SK-N-SH (cell line): ENCODE measurements at regions not wholly inside any gene's neighbourhood (a gene's known extent, or its start where the extent isn't known, plus 50 kb on each side); places are given as distances from the start of the nearest gene placed in this dataset.

Experiments used
- CTCF ChIA-PET: fragments of 300-600, 350-600 bp; formaldehyde crosslinking; extraction: SDS; loops from one replicate; lab custom pipeline; 2021; lab: Yijun Ruan, JAX
- POLR2A ChIA-PET: fragments of 350-600 bp; sonication (Branson Sonifier 250); formaldehyde crosslinking; extraction: SDS; loops from one replicate; lab custom pipeline; 2020; ENCODE audit warnings: antibody characterized with exemption, inconsistent platforms; lab: Yijun Ruan, JAX
- DNase-seq: peaks from one replicate; pipeline ENCODE4 v3.0.0; 2012
- H2AFZ ChIP-seq: fragments of 200-600 bp; sonication (generic); 2 replicates; pipeline ENCODE4 v1.8.1; 2016; ENCODE audit warnings: antibody characterized with exemption, mild to moderate bottlenecking, low read depth
- H3F3A ChIP-seq: fragments of 200-600 bp; sonication (generic); replicated peaks from 2 replicates; pipeline ENCODE3; 2016; ENCODE audit warnings: antibody characterized with exemption, mild to moderate bottlenecking; ENCODE audit not compliant: insufficient read depth
- H3K27ac ChIP-seq, 2 experiments: fragments of 200-500 bp in 1 of 2; fragments of 200-600 bp in 1 of 2; sonication (Bioruptor generic) in 1 of 2; sonication (generic), shearing (Covaris generic) in 1 of 2; 2 replicates each; pipeline versions ENCODE4 v1.5.1 to v1.6.1; 2014 to 2016; ENCODE audit warnings: low read depth in 2 of 2, inconsistent platforms in 1 of 2, low read length in 1 of 2, mild to moderate bottlenecking in 1 of 2, mixed read lengths in 1 of 2
- H3K27me3 ChIP-seq: fragments of 200-600 bp; sonication (generic), shearing (Covaris generic); 2 replicates; pipeline ENCODE4 v1.6.1; 2016; ENCODE audit warnings: mixed run types; ENCODE audit not compliant: insufficient read depth
- H3K36me3 ChIP-seq, 2 experiments: fragments of 200-500 bp in 1 of 2; fragments of 200-600 bp in 1 of 2; sonication (Bioruptor generic) in 1 of 2; sonication (generic) in 1 of 2; replicated peaks in 1 of 2; 2 replicates each; pipeline versions ENCODE3 to v1.5.1; 2014 to 2016; ENCODE audit warnings: low read length in 1 of 2, mild to moderate bottlenecking in 1 of 2; ENCODE audit not compliant: insufficient read depth in 2 of 2, control insufficient read depth in 1 of 2
- H3K4me1 ChIP-seq, 2 experiments: fragments of 200-500 bp in 1 of 2; fragments of 200-600 bp in 1 of 2; sonication (Bioruptor generic) in 1 of 2; sonication (generic), shearing (Covaris generic) in 1 of 2; 2 replicates each; pipeline versions ENCODE4 v1.5.1 to v1.6.1; 2014 to 2016; ENCODE audit warnings: low read depth in 1 of 2, low read length in 1 of 2, mixed run types in 1 of 2; ENCODE audit not compliant: insufficient read depth in 2 of 2, control insufficient read depth in 1 of 2
- H3K4me2 ChIP-seq: fragments of 200-600 bp; sonication (generic), shearing (Covaris generic); 2 replicates; pipeline ENCODE4 v1.6.1; 2017; ENCODE audit warnings: mixed run types
- H3K4me3 ChIP-seq, 2 experiments: fragments of 200-500 bp in 1 of 2; fragments of 200-600 bp in 1 of 2; sonication (Bioruptor generic) in 1 of 2; sonication (generic), shearing (Covaris generic) in 1 of 2; 2 replicates each; pipeline versions ENCODE4 v1.5.1 to v1.8.1; 2014 to 2016; ENCODE audit warnings: low read depth in 2 of 2, inconsistent platforms in 1 of 2, low read length in 1 of 2, mild to moderate bottlenecking in 1 of 2, mixed read lengths in 1 of 2, moderate library complexity in 1 of 2
- H3K79me2 ChIP-seq: fragments of 200-600 bp; sonication (generic); 2 replicates; pipeline ENCODE4 v1.8.1; 2017; ENCODE audit warnings: mild to moderate bottlenecking; ENCODE audit not compliant: insufficient read depth
- H3K9ac ChIP-seq: fragments of 200-600 bp; sonication (generic); 2 replicates; pipeline ENCODE4 v1.6.1; 2017; ENCODE audit warnings: mixed run types
- H3K9me2 ChIP-seq: fragments of 200-600 bp; sonication (generic); 2 replicates; pipeline ENCODE4 v1.6.1; 2017; ENCODE audit warnings: mixed run types
- H3K9me3 ChIP-seq: fragments of 200-600 bp; sonication (generic); 2 replicates; pipeline ENCODE4 v1.6.1; 2017; ENCODE audit warnings: mixed run types, mild to moderate bottlenecking, moderate library complexity
- H4K20me1 ChIP-seq: fragments of 200-600 bp; sonication (generic); 2 replicates; pipeline ENCODE4 v1.6.1; 2017; ENCODE audit warnings: mild to moderate bottlenecking, mixed run types; ENCODE audit not compliant: insufficient read depth
- EZH2phosphoT487 ChIP-seq: fragments of 200-600 bp; sonication (generic); IDR thresholded peaks from 2 replicates; pipeline ENCODE4 v1.6.1; 2017; ENCODE audit warnings: low read depth, mixed run types, mild to moderate bottlenecking, antibody characterized with exemption, moderate library complexity, borderline replicate concordance
- SIN3A ChIP-seq: IDR thresholded peaks from 2 replicates; pipeline ENCODE4 v1.6.1; 2012; ENCODE audit warnings: low read depth, mild to moderate bottlenecking, low read length, moderate library complexity, borderline replicate concordance
- WGBS: methylation state at CpG from one replicate; pipeline ENCODE4 v1.1.6; 2017; ENCODE audit warnings: low lambda C conversion rate; 5-methylcytosine and 5-hydroxymethylcytosine counted together
- TF ChIP-seq, protein P1 (sequence below): IDR thresholded peaks from 2 replicates; pipeline ENCODE4 v1.6.1; 2012; ENCODE audit warnings: mild to moderate bottlenecking, low read depth, low read length, moderate library complexity
- TF ChIP-seq, protein P2 (sequence below): fragments of 200-600 bp; sonication (generic); IDR thresholded peaks from 2 replicates; pipeline ENCODE4 v1.6.1; 2017; ENCODE audit warnings: antibody characterized with exemption, mild to moderate bottlenecking, moderate library complexity
- TF ChIP-seq, protein P3 (sequence below): IDR thresholded peaks from 2 replicates; pipeline ENCODE4; 2012

DNA sequence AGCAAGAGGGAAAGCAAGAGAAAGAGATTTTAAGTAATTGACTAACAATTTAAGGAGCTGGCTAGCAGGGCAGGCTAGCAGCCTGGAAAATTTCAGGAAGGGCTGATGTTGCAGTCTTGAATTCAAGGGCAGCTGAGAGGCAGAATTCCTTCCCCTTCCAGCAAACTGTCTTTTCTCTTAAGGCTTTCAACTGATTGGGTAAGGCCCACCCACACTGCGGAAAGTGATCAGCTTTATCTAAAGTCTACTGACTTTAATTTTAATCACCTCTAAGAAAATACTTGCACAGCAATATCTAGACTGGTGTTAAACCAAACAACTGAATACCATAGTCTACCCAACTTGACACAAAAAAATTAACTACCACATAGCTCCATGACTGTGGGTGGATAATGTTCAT lies 303.9 kb downstream of the FZD1 start (continued):
- TF ChIP-seq, protein P1, sequence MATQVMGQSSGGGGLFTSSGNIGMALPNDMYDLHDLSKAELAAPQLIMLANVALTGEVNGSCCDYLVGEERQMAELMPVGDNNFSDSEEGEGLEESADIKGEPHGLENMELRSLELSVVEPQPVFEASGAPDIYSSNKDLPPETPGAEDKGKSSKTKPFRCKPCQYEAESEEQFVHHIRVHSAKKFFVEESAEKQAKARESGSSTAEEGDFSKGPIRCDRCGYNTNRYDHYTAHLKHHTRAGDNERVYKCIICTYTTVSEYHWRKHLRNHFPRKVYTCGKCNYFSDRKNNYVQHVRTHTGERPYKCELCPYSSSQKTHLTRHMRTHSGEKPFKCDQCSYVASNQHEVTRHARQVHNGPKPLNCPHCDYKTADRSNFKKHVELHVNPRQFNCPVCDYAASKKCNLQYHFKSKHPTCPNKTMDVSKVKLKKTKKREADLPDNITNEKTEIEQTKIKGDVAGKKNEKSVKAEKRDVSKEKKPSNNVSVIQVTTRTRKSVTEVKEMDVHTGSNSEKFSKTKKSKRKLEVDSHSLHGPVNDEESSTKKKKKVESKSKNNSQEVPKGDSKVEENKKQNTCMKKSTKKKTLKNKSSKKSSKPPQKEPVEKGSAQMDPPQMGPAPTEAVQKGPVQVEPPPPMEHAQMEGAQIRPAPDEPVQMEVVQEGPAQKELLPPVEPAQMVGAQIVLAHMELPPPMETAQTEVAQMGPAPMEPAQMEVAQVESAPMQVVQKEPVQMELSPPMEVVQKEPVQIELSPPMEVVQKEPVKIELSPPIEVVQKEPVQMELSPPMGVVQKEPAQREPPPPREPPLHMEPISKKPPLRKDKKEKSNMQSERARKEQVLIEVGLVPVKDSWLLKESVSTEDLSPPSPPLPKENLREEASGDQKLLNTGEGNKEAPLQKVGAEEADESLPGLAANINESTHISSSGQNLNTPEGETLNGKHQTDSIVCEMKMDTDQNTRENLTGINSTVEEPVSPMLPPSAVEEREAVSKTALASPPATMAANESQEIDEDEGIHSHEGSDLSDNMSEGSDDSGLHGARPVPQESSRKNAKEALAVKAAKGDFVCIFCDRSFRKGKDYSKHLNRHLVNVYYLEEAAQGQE, result no peak
- TF ChIP-seq, protein P2, sequence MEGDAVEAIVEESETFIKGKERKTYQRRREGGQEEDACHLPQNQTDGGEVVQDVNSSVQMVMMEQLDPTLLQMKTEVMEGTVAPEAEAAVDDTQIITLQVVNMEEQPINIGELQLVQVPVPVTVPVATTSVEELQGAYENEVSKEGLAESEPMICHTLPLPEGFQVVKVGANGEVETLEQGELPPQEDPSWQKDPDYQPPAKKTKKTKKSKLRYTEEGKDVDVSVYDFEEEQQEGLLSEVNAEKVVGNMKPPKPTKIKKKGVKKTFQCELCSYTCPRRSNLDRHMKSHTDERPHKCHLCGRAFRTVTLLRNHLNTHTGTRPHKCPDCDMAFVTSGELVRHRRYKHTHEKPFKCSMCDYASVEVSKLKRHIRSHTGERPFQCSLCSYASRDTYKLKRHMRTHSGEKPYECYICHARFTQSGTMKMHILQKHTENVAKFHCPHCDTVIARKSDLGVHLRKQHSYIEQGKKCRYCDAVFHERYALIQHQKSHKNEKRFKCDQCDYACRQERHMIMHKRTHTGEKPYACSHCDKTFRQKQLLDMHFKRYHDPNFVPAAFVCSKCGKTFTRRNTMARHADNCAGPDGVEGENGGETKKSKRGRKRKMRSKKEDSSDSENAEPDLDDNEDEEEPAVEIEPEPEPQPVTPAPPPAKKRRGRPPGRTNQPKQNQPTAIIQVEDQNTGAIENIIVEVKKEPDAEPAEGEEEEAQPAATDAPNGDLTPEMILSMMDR, result no peak
- TF ChIP-seq SIN3A, result no peak

DNA sequence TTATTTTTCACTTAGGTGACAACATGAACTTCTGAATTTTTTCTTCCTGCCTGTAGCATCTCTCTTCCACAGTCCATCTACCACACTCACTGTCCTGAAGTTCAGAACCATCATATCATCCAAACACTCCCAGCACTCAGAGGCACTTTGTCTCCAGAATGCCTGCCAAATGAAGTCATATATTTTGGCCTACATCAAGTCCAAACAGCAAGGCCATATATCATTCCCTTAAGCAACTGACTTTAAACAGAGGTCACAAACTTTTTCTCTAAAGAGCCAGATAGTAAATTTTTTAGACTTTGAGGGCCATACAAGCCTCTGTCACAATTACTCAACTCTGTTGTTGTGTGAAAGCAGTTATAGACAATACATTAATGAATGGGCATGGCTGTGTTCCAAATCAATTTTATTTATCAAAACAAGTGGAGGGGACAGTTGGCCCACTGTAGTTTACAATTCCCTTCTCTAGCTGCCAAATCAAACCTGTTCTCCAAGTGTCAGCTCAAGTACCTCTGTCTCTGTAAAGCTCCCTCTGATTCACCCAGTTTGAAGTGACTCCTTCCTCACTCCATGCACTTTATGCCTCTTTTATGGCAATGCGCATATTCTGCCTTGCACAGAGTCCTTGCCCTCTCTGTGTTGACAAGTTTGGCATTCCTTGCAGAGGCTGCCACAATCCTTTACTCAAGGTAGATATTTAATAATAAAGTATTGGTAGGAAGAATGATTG lies 305.7 kb downstream of the FZD1 start:
- H3K27ac ChIP-seq, result no peak overlapping the region
- H3K79me2 ChIP-seq, result no peaks in the 10 kb centered on the region
- H4K20me1 ChIP-seq, result no peaks in the 10 kb centered on the region
- peaks cover 0 to 28% of the 10 kb centered on the region in 2 experiments; a peak in 2 of 4 replicates for H3K4me1 ChIP-seq
- no peak overlapping the region for H3K9ac ChIP-seq
- ChIA-PET CTCF (interaction anchor here (1.0 kb wide), 1 partner anchor 17 kb away, joined by 4 read pairs; no protein-coding TSS in a partner anchor), POLR2A (no interaction called here)
- H3F3A ChIP-seq, result no peaks in the 10 kb centered on the region
- H3K4me3 ChIP-seq, result no peak overlapping the region
- WGBS, result 89% methylated on average over 1 of the region's 1 CpG
- H2AFZ ChIP-seq, result no peak overlapping the region
- no peaks in the 10 kb centered on the region for H3K27me3 ChIP-seq
- TF ChIP-seq, protein P2, result no peak
- no peak for TF ChIP-seq EZH2phosphoT487
- TF ChIP-seq, protein P3, sequence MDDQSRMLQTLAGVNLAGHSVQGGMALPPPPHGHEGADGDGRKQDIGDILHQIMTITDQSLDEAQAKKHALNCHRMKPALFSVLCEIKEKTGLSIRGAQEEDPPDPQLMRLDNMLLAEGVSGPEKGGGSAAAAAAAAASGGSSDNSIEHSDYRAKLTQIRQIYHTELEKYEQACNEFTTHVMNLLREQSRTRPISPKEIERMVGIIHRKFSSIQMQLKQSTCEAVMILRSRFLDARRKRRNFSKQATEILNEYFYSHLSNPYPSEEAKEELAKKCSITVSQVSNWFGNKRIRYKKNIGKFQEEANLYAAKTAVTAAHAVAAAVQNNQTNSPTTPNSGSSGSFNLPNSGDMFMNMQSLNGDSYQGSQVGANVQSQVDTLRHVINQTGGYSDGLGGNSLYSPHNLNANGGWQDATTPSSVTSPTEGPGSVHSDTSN, result peak; percentile 42
- no peaks in the 10 kb centered on the region for H3K9me2 ChIP-seq
- no peaks in the 10 kb centered on the region for H3K36me3 ChIP-seq
- no peak for DNase-seq
- H3K4me2 ChIP-seq, result no peak overlapping the region
- H3K9me3 ChIP-seq, result no peaks in the 10 kb centered on the region
